ENCODE measurements at regions not wholly inside any gene's neighbourhood (a gene's known extent, or its start where the extent isn't known, plus 50 kb on each side); places are given as distances from the start of the nearest gene placed in this dataset.

- H3K27ac Mint-ChIP-seq, result no peak overlapping the region
- H3K4me1 Mint-ChIP-seq (ENCODE audit: low read depth in 2 of 2), result no peaks in the 10 kb centered on the region
- ATAC-seq (no peak), DNase-seq (ENCODE audit: low spot score) (no peak)
- H3K4me3 Mint-ChIP-seq, result no peak overlapping the region
- peaks cover 4% of the 10 kb centered on the region for H3K36me3 Mint-ChIP-seq
- peaks cover 11% of the 10 kb centered on the region for H3K9me3 Mint-ChIP-seq
- no peaks in the 10 kb centered on the region for H3K27me3 Mint-ChIP-seq
These were observed 444.3 kb downstream of the IPMK start for GRCh38 chr10:57823398-57823797.

DNA sequence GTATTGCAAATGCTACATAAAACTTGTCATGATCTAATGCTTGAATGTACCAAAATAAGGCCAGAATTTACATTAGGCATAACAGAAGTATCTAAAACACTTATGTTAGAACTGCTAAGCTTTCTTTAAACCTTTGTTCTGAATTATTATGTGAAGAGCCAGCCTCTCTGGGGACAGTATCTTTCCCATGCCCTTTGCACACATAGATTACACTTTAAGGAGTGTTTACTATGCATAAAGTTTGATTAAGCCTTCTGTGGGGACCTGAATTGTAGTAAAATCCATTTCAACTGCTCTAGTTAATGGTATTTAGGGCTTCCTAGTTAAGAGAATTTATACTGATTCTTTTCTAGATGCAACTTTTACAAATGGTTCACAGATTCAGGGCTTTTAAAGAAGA is 444.7 kb downstream of the IPMK start:
- DNase-seq (ENCODE audit: low spot score) (no peak), ATAC-seq (no peak)
- H3K9me3 Mint-ChIP-seq, result peaks cover 11% of the 10 kb centered on the region
- no peaks in the 10 kb centered on the region for H3K4me1 Mint-ChIP-seq (ENCODE audit: low read depth in 2 of 2)
- no peak overlapping the region for H3K27ac Mint-ChIP-seq
- H3K27me3 Mint-ChIP-seq, result no peaks in the 10 kb centered on the region
- peaks cover 4% of the 10 kb centered on the region for H3K36me3 Mint-ChIP-seq
- H3K4me3 Mint-ChIP-seq, result no peak overlapping the region

DNA sequence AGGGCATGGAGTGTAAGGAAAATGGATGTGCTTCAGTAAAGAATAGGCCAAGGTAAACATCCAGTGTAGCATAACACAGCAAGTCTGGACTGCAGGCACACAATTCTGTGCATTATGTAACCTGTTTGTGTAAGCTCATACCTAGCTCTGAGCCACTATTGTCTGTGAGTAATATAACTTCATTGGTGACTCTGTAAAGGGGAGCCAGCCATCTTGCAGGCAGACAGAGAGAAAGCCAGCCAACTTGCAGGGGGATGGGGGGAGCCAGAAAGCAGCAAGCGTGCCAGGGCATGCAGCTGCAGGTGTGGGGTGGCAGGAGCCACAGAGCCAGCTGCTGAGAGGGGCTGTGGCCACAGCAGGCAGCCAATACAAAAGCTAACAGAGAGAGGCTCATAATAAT is 449.2 kb downstream of the IPMK start:
- H3K4me1 Mint-ChIP-seq (ENCODE audit: low read depth in 2 of 2), result no peaks in the 10 kb centered on the region
- H3K27me3 Mint-ChIP-seq, result no peaks in the 10 kb centered on the region
- H3K4me3 Mint-ChIP-seq, result no peak overlapping the region
- no peak for DNase-seq (ENCODE audit: low spot score)
- peaks cover 4% of the 10 kb centered on the region for H3K36me3 Mint-ChIP-seq
- no peak for ATAC-seq
- H3K9me3 Mint-ChIP-seq, result peaks cover 11% of the 10 kb centered on the region
- H3K27ac Mint-ChIP-seq, result no peak overlapping the region

GRCh38 chr10:57817741-57818140 is 450.0 kb downstream of the IPMK start:
- Mint-ChIP-seq H3K4me3 (no peak overlapping the region), H3K27me3 (no peaks in the 10 kb centered on the region), H3K36me3 (peaks cover 4% of the 10 kb centered on the region), H3K4me1 (ENCODE audit: low read depth in 2 of 2) (no peaks in the 10 kb centered on the region), H3K9me3 (peaks cover 11% of the 10 kb centered on the region), H3K27ac (no peak overlapping the region)
- ATAC-seq (no peak), DNase-seq (ENCODE audit: low spot score) (no peak)

GRCh38 chr10:57815949-57816348 is 451.7 kb downstream of the IPMK start:
- H3K9me3 Mint-ChIP-seq, result peaks cover 8% of the 10 kb centered on the region
- H3K27ac Mint-ChIP-seq, result no peak overlapping the region
- no peaks in the 10 kb centered on the region for H3K27me3 Mint-ChIP-seq
- H3K36me3 Mint-ChIP-seq, result peaks cover 4% of the 10 kb centered on the region
- H3K4me3 Mint-ChIP-seq, result no peak overlapping the region
- no peak for ATAC-seq
- H3K4me1 Mint-ChIP-seq (ENCODE audit: low read depth in 2 of 2), result no peaks in the 10 kb centered on the region
- no peak for DNase-seq (ENCODE audit: low spot score)

GRCh38 chr10:57809961-57810360 is 457.7 kb downstream of the IPMK start:
- Mint-ChIP-seq H3K9me3 (peaks cover 13% of the 10 kb centered on the region), H3K4me3 (no peak overlapping the region), H3K4me1 (ENCODE audit: low read depth in 2 of 2) (no peaks in the 10 kb centered on the region), H3K27me3 (no peaks in the 10 kb centered on the region), H3K36me3 (no peaks in the 10 kb centered on the region), H3K27ac (no peak overlapping the region)
- DNase-seq (ENCODE audit: low spot score) (no peak), ATAC-seq (no peak)

GRCh38 chr10:57807906-57808305 is 459.8 kb downstream of the IPMK start:
- H3K27ac Mint-ChIP-seq, result no peak overlapping the region
- no peaks in the 10 kb centered on the region for H3K27me3 Mint-ChIP-seq
- ATAC-seq, result no peak
- H3K9me3 Mint-ChIP-seq, result peaks cover 15% of the 10 kb centered on the region
- DNase-seq (ENCODE audit: low spot score), result no peak
- H3K4me1 Mint-ChIP-seq (ENCODE audit: low read depth in 2 of 2), result no peaks in the 10 kb centered on the region
- no peak overlapping the region for H3K4me3 Mint-ChIP-seq
- peaks cover 4% of the 10 kb centered on the region for H3K36me3 Mint-ChIP-seq

- H3K27me3 Mint-ChIP-seq, result no peaks in the 10 kb centered on the region
- peaks cover 15% of the 10 kb centered on the region for H3K9me3 Mint-ChIP-seq
- peaks cover 4% of the 10 kb centered on the region for H3K36me3 Mint-ChIP-seq
- no peak for ATAC-seq
- no peak overlapping the region for H3K27ac Mint-ChIP-seq
- H3K4me1 Mint-ChIP-seq (ENCODE audit: low read depth in 2 of 2), result no peaks in the 10 kb centered on the region
- no peak overlapping the region for H3K4me3 Mint-ChIP-seq
- no peak for DNase-seq (ENCODE audit: low spot score)
These were observed 461.0 kb downstream of the IPMK start for GRCh38 chr10:57806675-57807074.

DNA sequence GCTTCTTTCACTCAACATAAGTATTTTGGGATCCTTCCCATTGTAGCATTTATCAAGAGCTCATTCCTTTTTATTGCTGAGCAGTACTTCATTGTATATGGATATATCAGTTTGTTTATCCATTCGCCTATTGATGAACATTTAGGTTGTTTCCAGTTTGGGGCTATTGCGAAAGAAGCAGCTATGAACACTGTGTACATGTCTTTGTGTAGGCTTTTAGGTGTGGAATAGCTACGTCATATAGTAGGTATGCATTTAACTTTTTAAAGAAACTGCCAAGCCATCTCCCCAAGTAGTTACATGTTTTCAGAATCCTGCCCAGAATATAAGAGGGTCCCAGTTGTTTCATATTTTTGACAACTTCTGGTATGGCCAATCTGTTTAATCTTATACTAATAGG is 468.1 kb downstream of the IPMK start:
- ATAC-seq, result no peak
- Mint-ChIP-seq H3K4me3 (no peak overlapping the region), H3K36me3 (peaks cover 4% of the 10 kb centered on the region)

DNA sequence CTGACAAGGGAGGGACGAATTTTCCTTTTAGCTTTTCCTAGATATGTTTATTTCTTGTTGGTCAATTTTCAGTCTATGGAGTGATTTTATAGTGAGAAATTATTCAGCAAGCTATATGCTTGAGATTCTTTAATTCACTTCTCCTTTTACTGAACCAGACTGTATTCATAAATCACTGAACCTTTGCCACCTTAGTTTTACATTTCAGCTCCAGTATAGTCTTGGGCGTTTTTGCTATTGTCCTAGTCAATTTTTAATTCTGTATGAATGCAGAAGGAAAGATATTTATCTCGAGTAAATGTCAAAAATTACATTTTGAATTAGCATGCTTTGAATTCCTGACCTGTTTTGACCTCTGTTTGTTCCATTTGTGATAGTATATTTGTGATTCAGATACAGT is 468.9 kb downstream of the IPMK start:
- Mint-ChIP-seq H3K4me3 (no peak overlapping the region), H3K36me3 (peaks cover 4% of the 10 kb centered on the region), H3K9me3 (peaks cover 2% of the 10 kb centered on the region), H3K27me3 (no peaks in the 10 kb centered on the region), H3K4me1 (ENCODE audit: low read depth in 2 of 2) (no peaks in the 10 kb centered on the region), H3K27ac (no peak overlapping the region)
- ATAC-seq, result no peak
- no peak for DNase-seq (ENCODE audit: low spot score)

More for the DNA sequence above, 468.1 kb downstream of the IPMK start:
- Mint-ChIP-seq H3K4me1 (ENCODE audit: low read depth in 2 of 2) (no peaks in the 10 kb centered on the region), H3K27me3 (no peaks in the 10 kb centered on the region), H3K9me3 (peaks cover 2% of the 10 kb centered on the region), H3K27ac (no peak overlapping the region)
- DNase-seq (ENCODE audit: low spot score), result no peak

GRCh38 chr10:57791546-57791945 is 476.1 kb downstream of the IPMK start:
- Mint-ChIP-seq H3K36me3 (no peaks in the 10 kb centered on the region), H3K4me1 (ENCODE audit: low read depth in 2 of 2) (no peaks in the 10 kb centered on the region)

DNA sequence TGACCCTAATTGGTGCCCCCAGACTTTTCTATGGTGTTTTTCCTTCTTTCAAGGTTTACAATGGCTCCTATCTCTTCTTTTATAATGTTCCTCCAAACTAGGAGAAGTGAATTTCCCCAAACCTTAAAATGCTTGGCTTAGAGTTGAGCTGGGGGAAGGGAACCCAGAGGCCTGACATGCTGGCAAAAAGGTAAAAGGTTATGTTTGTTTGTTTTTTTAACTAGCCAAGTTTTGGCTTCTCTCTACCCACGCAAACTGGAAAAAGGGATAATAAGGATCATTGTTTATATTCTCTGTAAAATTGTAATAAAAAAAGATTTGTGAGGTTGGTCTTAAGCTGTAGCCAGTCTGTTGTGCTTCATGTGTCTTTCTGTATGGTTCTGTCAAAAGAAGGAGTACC is 477.0 kb downstream of the IPMK start:
- no peaks in the 10 kb centered on the region for H3K36me3 Mint-ChIP-seq
- ATAC-seq (no peak), DNase-seq (ENCODE audit: low spot score) (no peak)
- peaks cover 14% of the 10 kb centered on the region for H3K9me3 Mint-ChIP-seq
- H3K27me3 Mint-ChIP-seq, result no peaks in the 10 kb centered on the region
- no peaks in the 10 kb centered on the region for H3K4me1 Mint-ChIP-seq (ENCODE audit: low read depth in 2 of 2)
- H3K27ac Mint-ChIP-seq, result no peak overlapping the region
- no peak overlapping the region for H3K4me3 Mint-ChIP-seq

More at GRCh38 chr10:57791546-57791945, 476.1 kb downstream of the IPMK start:
- peaks cover 14% of the 10 kb centered on the region for H3K9me3 Mint-ChIP-seq
- no peaks in the 10 kb centered on the region for H3K27me3 Mint-ChIP-seq
- ATAC-seq (no peak), DNase-seq (ENCODE audit: low spot score) (no peak)
- H3K27ac Mint-ChIP-seq, result no peak overlapping the region
- no peak overlapping the region for H3K4me3 Mint-ChIP-seq

DNA sequence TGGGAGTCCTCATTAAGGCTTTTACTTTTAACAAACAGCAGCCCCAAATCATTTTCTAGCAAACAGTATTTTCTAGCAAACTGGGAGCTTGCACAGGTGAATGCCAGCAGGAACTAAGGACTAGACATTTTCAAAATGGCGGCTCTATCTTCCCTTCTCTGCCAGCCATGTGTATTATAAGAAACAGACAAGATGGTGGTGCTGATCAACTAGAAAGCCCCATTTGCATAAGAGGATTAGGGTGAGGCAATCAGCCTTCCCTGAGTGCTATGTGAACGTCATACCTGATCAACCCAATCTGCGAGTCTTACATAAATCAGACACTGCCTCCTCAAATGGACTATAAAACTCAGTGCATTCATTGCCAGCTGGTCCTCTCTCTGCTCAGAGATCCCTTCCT is 479.6 kb downstream of the IPMK start:
- H3K36me3 Mint-ChIP-seq, result no peaks in the 10 kb centered on the region
- H3K27ac Mint-ChIP-seq, result no peak overlapping the region
- H3K9me3 Mint-ChIP-seq, result peaks cover 14% of the 10 kb centered on the region
- no peaks in the 10 kb centered on the region for H3K4me1 Mint-ChIP-seq (ENCODE audit: low read depth in 2 of 2)
- no peak overlapping the region for H3K4me3 Mint-ChIP-seq
- H3K27me3 Mint-ChIP-seq, result no peaks in the 10 kb centered on the region
- no peak for DNase-seq (ENCODE audit: low spot score)
- ATAC-seq, result no peak

DNA sequence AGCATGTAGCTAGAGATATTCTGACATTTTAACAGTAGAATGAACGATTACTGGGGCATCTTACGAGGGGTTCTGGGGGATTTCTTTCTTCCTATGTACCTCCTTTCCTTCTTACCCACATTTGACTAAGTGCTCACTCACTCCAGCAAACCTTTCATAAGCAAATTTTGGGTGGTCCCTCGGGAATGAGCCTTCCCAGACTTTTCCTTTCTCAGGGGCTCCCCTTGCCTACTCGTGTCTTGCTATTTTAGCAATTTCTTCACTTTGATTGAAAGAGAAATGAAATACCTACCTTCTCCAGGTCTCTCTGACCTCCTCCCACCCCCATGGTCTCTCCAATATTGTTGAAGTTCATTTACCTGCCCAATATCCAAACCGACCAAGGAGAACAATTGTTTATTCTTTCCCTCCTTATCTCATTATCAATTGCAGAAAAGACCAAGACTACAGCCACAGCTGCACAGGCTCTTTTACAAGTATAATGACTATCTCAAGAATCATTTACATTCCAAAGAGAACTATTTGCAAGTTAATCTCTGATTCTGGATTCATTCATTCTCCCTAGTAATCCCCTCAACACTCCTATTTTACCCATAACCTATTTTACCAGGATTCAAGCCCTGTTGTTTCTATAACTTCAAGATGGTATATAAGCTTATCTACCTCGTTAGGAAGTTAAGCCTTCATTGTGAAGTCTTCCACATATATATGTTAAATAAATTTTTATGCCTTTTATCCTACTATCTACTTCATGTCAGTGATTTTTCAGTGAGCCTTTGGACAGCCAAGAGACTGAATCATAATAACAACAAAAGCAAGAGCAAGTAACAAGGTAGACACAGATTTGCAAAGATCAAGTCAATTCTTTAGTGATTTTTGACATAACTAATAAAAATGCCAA is 480.6 kb downstream of the IPMK start:
- no peak for DNase-seq (ENCODE audit: low spot score)
- Mint-ChIP-seq H3K4me1 (ENCODE audit: low read depth in 2 of 2) (no peaks in the 10 kb centered on the region), H3K9me3 (peaks cover 14% of the 10 kb centered on the region), H3K36me3 (no peaks in the 10 kb centered on the region), H3K4me3 (no peak overlapping the region), H3K27ac (no peak overlapping the region), H3K27me3 (no peaks in the 10 kb centered on the region)
- ATAC-seq, result no peak

DNA sequence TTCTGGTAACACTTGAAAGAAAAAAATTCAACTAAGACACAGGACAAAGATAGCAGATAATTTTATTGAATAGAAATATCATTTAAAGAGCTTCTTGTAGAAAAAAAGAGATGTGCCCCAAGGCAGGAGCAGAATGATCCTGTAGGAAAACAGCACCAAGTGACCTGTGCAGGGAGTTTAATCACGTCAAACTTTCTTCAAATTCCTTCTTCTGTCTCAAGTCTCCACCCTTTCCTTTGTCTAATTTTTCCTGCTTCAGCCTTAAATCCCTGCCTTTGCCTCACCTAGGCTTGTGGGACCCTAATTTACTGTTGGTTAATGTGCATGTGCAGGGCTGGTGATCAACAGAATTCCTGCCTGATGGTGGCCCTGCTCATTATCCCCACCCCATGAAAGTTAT is 481.4 kb downstream of the IPMK start:
- Mint-ChIP-seq H3K36me3 (peaks cover 4% of the 10 kb centered on the region), H3K27me3 (no peaks in the 10 kb centered on the region), H3K4me1 (ENCODE audit: low read depth in 2 of 2) (no peaks in the 10 kb centered on the region), H3K9me3 (peaks cover 20% of the 10 kb centered on the region), H3K4me3 (no peak overlapping the region), H3K27ac (no peak overlapping the region)
- ATAC-seq (no peak), DNase-seq (ENCODE audit: low spot score) (no peak)
